Bronchial epithelial cell (primary cell): ENCODE measurements at regions not wholly inside any gene's neighbourhood (a gene's known extent, or its start where the extent isn't known, plus 50 kb on each side); places are given as distances from the start of the nearest gene placed in this dataset.

ENCODE experiments used
- DNase-seq: peaks from one replicate; pipeline ENCODE4 v3.0.0-alpha.2; 2010; ENCODE audit warnings: low read depth
- FAIRE-seq: peaks from 2 replicates; lab custom pipeline; 2011; peaks lifted over from hg19 to GRCh38; lab: Jason Lieb, UNC
- H3K27me3 ChIP-seq: 2 replicates; pipeline ENCODE4 v1.5.1; 2011; ENCODE audit warnings: low read length; ENCODE audit not compliant: control insufficient read depth, insufficient read depth
- H3K36me3 ChIP-seq: 2 replicates; pipeline ENCODE4 v1.5.1; 2011; ENCODE audit warnings: low read length; ENCODE audit not compliant: control insufficient read depth, insufficient read depth
- H3K4me3 ChIP-seq: 2 replicates; pipeline ENCODE4 v1.5.1; 2011; ENCODE audit warnings: mild to moderate bottlenecking, low read depth, low read length, control low read depth
- TF ChIP-seq, protein P1 (sequence below): IDR thresholded peaks from 2 replicates; pipeline ENCODE4 v1.5.1; 2011; ENCODE audit warnings: mild to moderate bottlenecking, moderate library complexity, low read length, control low read depth, inconsistent platforms; ENCODE audit not compliant: insufficient read depth, severe bottlenecking

DNA sequence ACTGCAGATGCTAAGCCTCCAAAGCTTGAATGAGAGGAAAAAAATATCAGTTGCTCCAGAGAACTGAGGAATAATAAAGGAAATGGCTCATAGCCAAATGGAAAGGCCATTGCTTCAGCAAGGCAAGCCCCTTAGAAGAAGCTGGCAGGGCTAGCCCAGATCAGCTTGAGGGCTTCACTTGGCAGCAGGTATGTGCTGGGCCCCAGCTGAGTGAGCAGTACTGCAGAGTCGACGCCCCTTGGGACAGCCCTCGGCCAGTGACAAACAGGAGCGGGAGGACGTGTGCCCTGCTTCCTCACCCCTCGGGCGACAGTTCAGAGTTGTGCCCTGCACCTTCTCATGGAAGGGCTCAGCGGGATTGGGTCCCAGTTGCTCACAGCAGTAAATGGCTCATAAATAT lies 1031.2 kb upstream of the TMEM132C start:
- DNase-seq: no peak
- Histone ChIP-seq H3K36me3 (no peaks in the 10 kb centered on the region), H3K27me3 (no peaks in the 10 kb centered on the region), H3K4me3 (no peak overlapping the region)
- TF ChIP-seq, protein P1, sequence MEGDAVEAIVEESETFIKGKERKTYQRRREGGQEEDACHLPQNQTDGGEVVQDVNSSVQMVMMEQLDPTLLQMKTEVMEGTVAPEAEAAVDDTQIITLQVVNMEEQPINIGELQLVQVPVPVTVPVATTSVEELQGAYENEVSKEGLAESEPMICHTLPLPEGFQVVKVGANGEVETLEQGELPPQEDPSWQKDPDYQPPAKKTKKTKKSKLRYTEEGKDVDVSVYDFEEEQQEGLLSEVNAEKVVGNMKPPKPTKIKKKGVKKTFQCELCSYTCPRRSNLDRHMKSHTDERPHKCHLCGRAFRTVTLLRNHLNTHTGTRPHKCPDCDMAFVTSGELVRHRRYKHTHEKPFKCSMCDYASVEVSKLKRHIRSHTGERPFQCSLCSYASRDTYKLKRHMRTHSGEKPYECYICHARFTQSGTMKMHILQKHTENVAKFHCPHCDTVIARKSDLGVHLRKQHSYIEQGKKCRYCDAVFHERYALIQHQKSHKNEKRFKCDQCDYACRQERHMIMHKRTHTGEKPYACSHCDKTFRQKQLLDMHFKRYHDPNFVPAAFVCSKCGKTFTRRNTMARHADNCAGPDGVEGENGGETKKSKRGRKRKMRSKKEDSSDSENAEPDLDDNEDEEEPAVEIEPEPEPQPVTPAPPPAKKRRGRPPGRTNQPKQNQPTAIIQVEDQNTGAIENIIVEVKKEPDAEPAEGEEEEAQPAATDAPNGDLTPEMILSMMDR: no peak
- FAIRE-seq: no peak

DNA sequence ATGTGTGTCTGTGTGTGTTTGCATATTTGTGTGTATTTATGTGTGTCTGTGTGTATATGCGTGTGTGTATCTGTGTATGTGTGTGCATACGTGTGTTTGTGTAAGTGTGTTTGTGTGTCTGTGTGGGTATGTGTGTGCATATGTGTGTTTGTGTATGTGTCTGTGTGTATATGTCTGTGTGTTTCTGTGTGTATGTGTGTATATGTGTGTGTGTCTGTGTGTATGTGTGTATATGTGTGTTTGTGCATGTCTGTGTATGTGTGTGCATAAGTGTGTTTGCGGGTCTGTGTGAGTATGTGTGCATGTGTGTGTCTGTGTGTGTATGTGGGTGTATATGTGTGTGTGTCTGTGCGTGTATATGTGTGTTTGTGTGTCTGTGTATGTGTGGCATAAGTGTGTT lies 1030.5 kb upstream of the TMEM132C start:
- TF ChIP-seq, protein P1: no peak
- FAIRE-seq (peak; percentile 94), DNase-seq (no peak)
- no peak overlapping the region for H3K4me3 ChIP-seq
- H3K27me3 ChIP-seq: no peaks in the 10 kb centered on the region
- H3K36me3 ChIP-seq: no peaks in the 10 kb centered on the region

GRCh38 chr12:127237151-127237550 lies 1029.8 kb upstream of the TMEM132C start:
- no peaks in the 10 kb centered on the region for H3K27me3 ChIP-seq
- FAIRE-seq: no peak
- H3K36me3 ChIP-seq: no peaks in the 10 kb centered on the region
- DNase-seq: no peak
- H3K4me3 ChIP-seq: no peak overlapping the region
- TF ChIP-seq, protein P1: no peak

GRCh38 chr12:127238107-127238506 lies 1028.9 kb upstream of the TMEM132C start:
- TF ChIP-seq, protein P1: no peak

GRCh38 chr12:127239781-127240180 lies 1027.2 kb upstream of the TMEM132C start:
- H3K4me3 ChIP-seq: no peak overlapping the region
- H3K36me3 ChIP-seq: no peaks in the 10 kb centered on the region
- H3K27me3 ChIP-seq: no peaks in the 10 kb centered on the region
- TF ChIP-seq, protein P1: no peak
- DNase-seq (no peak), FAIRE-seq (no peak)

More at GRCh38 chr12:127238107-127238506, 1028.9 kb upstream of the TMEM132C start:
- H3K27me3 ChIP-seq: no peaks in the 10 kb centered on the region
- no peak for FAIRE-seq
- H3K36me3 ChIP-seq: no peaks in the 10 kb centered on the region
- DNase-seq: peak; percentile 28
- H3K4me3 ChIP-seq: no peak overlapping the region

DNA sequence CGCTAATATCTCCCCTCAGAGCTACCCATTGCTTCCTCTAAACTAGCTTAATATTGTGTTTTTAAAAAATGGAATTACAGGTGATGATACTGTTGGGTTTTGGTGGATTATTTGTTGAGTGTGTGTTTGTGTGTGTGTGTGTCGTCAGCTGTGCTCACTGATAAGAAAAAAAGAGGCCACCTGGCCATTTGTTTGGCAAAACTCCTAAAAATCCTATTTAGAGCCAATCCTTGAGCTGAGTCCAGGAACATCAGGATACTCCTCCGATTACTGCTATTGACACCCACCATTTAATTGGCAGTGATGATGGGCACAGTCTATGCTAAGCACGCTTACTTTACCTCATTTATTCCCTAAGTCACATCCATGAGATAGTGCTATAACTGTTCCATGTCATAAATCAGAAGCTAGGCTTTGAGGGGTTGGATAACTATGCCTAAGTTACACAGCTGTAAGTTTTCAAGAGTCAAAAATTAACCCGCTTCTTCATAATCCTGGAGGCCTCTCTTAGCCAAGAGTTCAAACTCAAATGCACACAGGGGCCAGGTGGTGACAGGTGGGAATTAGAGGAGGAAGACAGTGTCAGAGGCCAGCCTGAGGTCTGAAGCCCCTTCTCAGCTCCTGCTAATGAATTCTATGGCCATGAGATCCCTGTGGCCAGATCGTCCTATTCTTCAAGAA lies 1026.6 kb upstream of the TMEM132C start:
- FAIRE-seq: no peak
- TF ChIP-seq, protein P1: no peak
- no peaks in the 10 kb centered on the region for H3K27me3 ChIP-seq

More for the DNA sequence above, 1026.6 kb upstream of the TMEM132C start:
- Histone ChIP-seq H3K4me3 (no peak overlapping the region), H3K36me3 (no peaks in the 10 kb centered on the region)
- DNase-seq: no peak
